Smooth muscle cell (in vitro differentiated cells): ENCODE measurements at regions not wholly inside any gene's neighbourhood (a gene's known extent, or its start where the extent isn't known, plus 50 kb on each side); places are given as distances from the start of the nearest gene placed in this dataset.

Source experiments
- DNase-seq: peaks from one replicate; lab custom pipeline; 2025; ENCODE audit not compliant: unreplicated experiment; lab: John Stamatoyannopoulos, UW
- H2AFZ ChIP-seq: fragments of 200-600 bp; sonication (generic); 2 replicates; pipeline ENCODE4 v1.6.0; 2016; ENCODE audit warnings: antibody characterized with exemption, low read depth, mild to moderate bottlenecking
- H3F3A ChIP-seq: fragments of 200-600 bp; sonication (generic); 2 replicates; pipeline ENCODE4 v1.6.0; 2017; ENCODE audit warnings: antibody characterized with exemption, low read depth
- H3K27ac ChIP-seq: fragments of 200-600 bp; sonication (generic); 2 replicates; pipeline ENCODE4 v1.5.1; 2016; ENCODE audit warnings: low read depth, mild to moderate bottlenecking
- H3K27me3 ChIP-seq: fragments of 200-600 bp; sonication (generic); 2 replicates; pipeline ENCODE4 v1.6.1; 2016; ENCODE audit warnings: low read depth, mild to moderate bottlenecking
- H3K36me3 ChIP-seq: fragments of 200-600 bp; sonication (generic); 2 replicates; pipeline ENCODE4 v1.5.1; 2016; ENCODE audit warnings: low read depth
- H3K4me1 ChIP-seq: fragments of 200-600 bp; sonication (generic); 2 replicates; pipeline ENCODE4 v1.5.1; 2016; ENCODE audit warnings: low read depth
- H3K4me2 ChIP-seq: fragments of 200-600 bp; sonication (generic); 2 replicates; pipeline ENCODE4 v1.6.0; 2016; ENCODE audit warnings: mild to moderate bottlenecking
- H3K4me3 ChIP-seq: fragments of 200-600 bp; sonication (generic); 2 replicates; pipeline ENCODE4 v1.5.1; 2016; ENCODE audit warnings: mild to moderate bottlenecking
- H3K79me2 ChIP-seq: fragments of 200-600 bp; sonication (generic); 2 replicates; pipeline ENCODE4 v1.6.0; 2016; ENCODE audit warnings: low read depth, mild to moderate bottlenecking
- H3K9ac ChIP-seq: fragments of 200-600 bp; sonication (generic); 2 replicates; pipeline ENCODE4 v1.6.0; 2016; ENCODE audit warnings: low read depth
- H3K9me3 ChIP-seq: fragments of 200-600 bp; sonication (generic); replicated peaks from 2 replicates; pipeline ENCODE4 v1.5.1; 2016; ENCODE audit warnings: low read depth
- H4K20me1 ChIP-seq: fragments of 200-600 bp; sonication (generic); 2 replicates; pipeline ENCODE4 v1.6.0; 2016; ENCODE audit warnings: low read depth
- CTCF ChIP-seq: fragments of 200-600 bp; sonication (generic); IDR thresholded peaks from 2 replicates; pipeline ENCODE4 v1.5.1; 2017; ENCODE audit warnings: borderline replicate concordance, mild to moderate bottlenecking, antibody characterized with exemption; ENCODE audit not compliant: insufficient read depth, poor library complexity, severe bottlenecking
- WGBS: methylation state at CpG from one replicate; pipeline ENCODE4 v1.1.7; 2016; ENCODE audit warnings: low lambda C conversion rate; 5-methylcytosine and 5-hydroxymethylcytosine counted together

- no peak overlapping the region for H3K9ac ChIP-seq
- H4K20me1 ChIP-seq: no peaks in the 10 kb centered on the region
- TF ChIP-seq CTCF: no peak
- H3K4me3 ChIP-seq: no peak overlapping the region
- no peak overlapping the region for H3K4me2 ChIP-seq
- no peaks in the 10 kb centered on the region for H3K79me2 ChIP-seq
- 76% methylated on average over 14 of the region's 14 CpGs for WGBS
- H3K4me1 ChIP-seq: no peaks in the 10 kb centered on the region
- H3K36me3 ChIP-seq: no peaks in the 10 kb centered on the region
- H3K27me3 ChIP-seq: no peaks in the 10 kb centered on the region
- H2AFZ ChIP-seq: no peak overlapping the region
- no peaks in the 10 kb centered on the region for H3F3A ChIP-seq
- no peaks in the 10 kb centered on the region for H3K9me3 ChIP-seq
- DNase-seq: no peak
- no peak overlapping the region for H3K27ac ChIP-seq
These were observed 78.9 kb downstream of the ENGASE start for GRCh38 chr17:79153367-79154130.

GRCh38 chr17:79152636-79153035 lies 78.0 kb downstream of the ENGASE start:
- no peak overlapping the region for H3K4me3 ChIP-seq
- WGBS: 77% methylated on average over 15 of the region's 16 CpGs
- no peaks in the 10 kb centered on the region for H3K9me3 ChIP-seq
- TF ChIP-seq CTCF: no peak
- H4K20me1 ChIP-seq: no peaks in the 10 kb centered on the region
- H2AFZ ChIP-seq: no peak overlapping the region
- no peak for DNase-seq
- H3K4me1 ChIP-seq: no peaks in the 10 kb centered on the region
- no peak overlapping the region for H3K9ac ChIP-seq
- no peaks in the 10 kb centered on the region for H3K36me3 ChIP-seq
- H3K79me2 ChIP-seq: no peaks in the 10 kb centered on the region
- no peak overlapping the region for H3K4me2 ChIP-seq
- H3K27me3 ChIP-seq: no peaks in the 10 kb centered on the region
- no peaks in the 10 kb centered on the region for H3F3A ChIP-seq
- H3K27ac ChIP-seq: no peak overlapping the region

- Histone ChIP-seq H3K9me3 (no peaks in the 10 kb centered on the region), H3K4me2 (no peak overlapping the region), H3K27me3 (no peaks in the 10 kb centered on the region), H4K20me1 (no peaks in the 10 kb centered on the region), H3K4me3 (no peak overlapping the region), H3K9ac (no peak overlapping the region), H3F3A (no peaks in the 10 kb centered on the region), H3K4me1 (no peaks in the 10 kb centered on the region), H2AFZ (no peak overlapping the region), H3K36me3 (no peaks in the 10 kb centered on the region), H3K27ac (no peak overlapping the region), H3K79me2 (no peaks in the 10 kb centered on the region)
- no peak for TF ChIP-seq CTCF
- WGBS: 41% methylated on average over 13 of the region's 13 CpGs
- no peak for DNase-seq
These were observed 77.5 kb downstream of the ENGASE start for GRCh38 chr17:79152110-79152509.

GRCh38 chr17:79150799-79151198 lies 76.2 kb downstream of the ENGASE start:
- no peak for DNase-seq
- no peaks in the 10 kb centered on the region for H3K79me2 ChIP-seq
- WGBS: 87% methylated on average over 19 of the region's 19 CpGs
- no peaks in the 10 kb centered on the region for H3K36me3 ChIP-seq
- H2AFZ ChIP-seq: no peak overlapping the region
- no peak overlapping the region for H3K4me3 ChIP-seq
- no peak overlapping the region for H3K27ac ChIP-seq
- no peak overlapping the region for H3K4me2 ChIP-seq
- H3K9ac ChIP-seq: no peak overlapping the region
- H3K9me3 ChIP-seq: no peaks in the 10 kb centered on the region
- H3K27me3 ChIP-seq: no peaks in the 10 kb centered on the region
- H4K20me1 ChIP-seq: no peaks in the 10 kb centered on the region
- no peaks in the 10 kb centered on the region for H3F3A ChIP-seq
- no peak for TF ChIP-seq CTCF
- H3K4me1 ChIP-seq: no peaks in the 10 kb centered on the region
